ENCODE measurements at regions not wholly inside any gene's neighbourhood (a gene's known extent, or its start where the extent isn't known, plus 50 kb on each side); places are given as distances from the start of the nearest gene placed in this dataset.
"Not testable (repeated sequence)": the region's sequence is repeated elsewhere in the genome, so short reads cannot be mapped to it uniquely, and the experiment has no call there.

- Mint-ChIP-seq H3K27ac (no peak overlapping the region), H3K4me3 (no peak overlapping the region), H3K4me1 (ENCODE audit: low read depth) (peaks cover 14% of the 10 kb centered on the region), H3K9me3 (no peaks in the 10 kb centered on the region), H3K36me3 (ENCODE audit: low read depth) (no peaks in the 10 kb centered on the region), H3K27me3 (peaks cover 56% of the 10 kb centered on the region)
- no peak for DNase-seq
Observed at GRCh38 chr15:39409876-39410530, 170.9 kb upstream of the THBS1 start.

GRCh38 chr15:39411102-39411989, 169.5 kb upstream of the THBS1 start:
- H3K4me3 Mint-ChIP-seq: no peak overlapping the region
- H3K4me1 Mint-ChIP-seq (ENCODE audit: low read depth): peaks cover 14% of the 10 kb centered on the region
- H3K27me3 Mint-ChIP-seq: peaks cover 54% of the 10 kb centered on the region

GRCh38 chr15:39413558-39413957, 167.3 kb upstream of the THBS1 start:
- Mint-ChIP-seq H3K9me3 (peaks cover 3% of the 10 kb centered on the region), H3K4me1 (ENCODE audit: low read depth) (peaks cover 14% of the 10 kb centered on the region), H3K4me3 (no peak overlapping the region), H3K27me3 (peaks cover 54% of the 10 kb centered on the region), H3K36me3 (ENCODE audit: low read depth) (no peaks in the 10 kb centered on the region), H3K27ac (no peak overlapping the region)
- DNase-seq: no peak

More at GRCh38 chr15:39411102-39411989, 169.5 kb upstream of the THBS1 start:
- no peak overlapping the region for H3K27ac Mint-ChIP-seq
- DNase-seq: no peak
- H3K36me3 Mint-ChIP-seq (ENCODE audit: low read depth): no peaks in the 10 kb centered on the region
- no peaks in the 10 kb centered on the region for H3K9me3 Mint-ChIP-seq

DNA sequence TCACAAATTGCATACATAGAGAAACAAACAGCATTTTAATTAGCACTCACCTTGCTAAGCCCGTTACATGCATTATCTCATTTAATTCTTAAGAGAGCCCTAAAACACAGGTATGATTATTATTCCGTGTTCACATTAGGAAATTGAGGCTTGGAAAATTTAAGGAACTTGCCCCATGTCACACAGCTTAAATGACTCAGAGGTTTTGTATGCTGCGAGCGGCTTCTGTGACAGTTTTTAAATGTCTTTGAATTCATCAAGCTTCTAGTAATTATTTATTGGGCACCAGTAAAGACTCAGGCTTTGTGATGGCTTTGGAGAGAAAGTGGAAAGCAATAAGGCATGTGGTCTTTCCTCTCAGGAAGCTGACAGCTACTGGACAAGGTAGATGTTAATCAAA, 166.7 kb upstream of the THBS1 start:
- H3K27ac Mint-ChIP-seq: no peak overlapping the region
- peaks cover 14% of the 10 kb centered on the region for H3K4me1 Mint-ChIP-seq (ENCODE audit: low read depth)
- DNase-seq: no peak
- H3K27me3 Mint-ChIP-seq: peaks cover 60% of the 10 kb centered on the region
- H3K4me3 Mint-ChIP-seq: no peak overlapping the region
- no peaks in the 10 kb centered on the region for H3K36me3 Mint-ChIP-seq (ENCODE audit: low read depth)
- peaks cover 3% of the 10 kb centered on the region for H3K9me3 Mint-ChIP-seq

GRCh38 chr15:39415634-39416033, 165.2 kb upstream of the THBS1 start:
- Mint-ChIP-seq H3K36me3 (ENCODE audit: low read depth) (no peaks in the 10 kb centered on the region), H3K27ac (no peak overlapping the region), H3K27me3 (peaks cover 62% of the 10 kb centered on the region), H3K9me3 (peaks cover 3% of the 10 kb centered on the region), H3K4me3 (no peak overlapping the region), H3K4me1 (ENCODE audit: low read depth) (peaks cover 16% of the 10 kb centered on the region)
- no peak for DNase-seq

GRCh38 chr15:39416258-39416657, 164.6 kb upstream of the THBS1 start:
- peaks cover 3% of the 10 kb centered on the region for H3K9me3 Mint-ChIP-seq
- no peak overlapping the region for H3K27ac Mint-ChIP-seq
- peaks cover 57% of the 10 kb centered on the region for H3K27me3 Mint-ChIP-seq

GRCh38 chr15:39417366-39418134, 163.3 kb upstream of the THBS1 start:
- H3K27me3 Mint-ChIP-seq: peaks cover 57% of the 10 kb centered on the region
- no peak overlapping the region for H3K4me3 Mint-ChIP-seq
- peaks cover 2% of the 10 kb centered on the region for H3K4me1 Mint-ChIP-seq (ENCODE audit: low read depth)
- H3K9me3 Mint-ChIP-seq: peaks cover 3% of the 10 kb centered on the region
- no peaks in the 10 kb centered on the region for H3K36me3 Mint-ChIP-seq (ENCODE audit: low read depth)
- no peak overlapping the region for H3K27ac Mint-ChIP-seq
- DNase-seq: no peak

More at GRCh38 chr15:39416258-39416657, 164.6 kb upstream of the THBS1 start:
- no peak for DNase-seq
- H3K36me3 Mint-ChIP-seq (ENCODE audit: low read depth): no peaks in the 10 kb centered on the region
- no peak overlapping the region for H3K4me3 Mint-ChIP-seq
- H3K4me1 Mint-ChIP-seq (ENCODE audit: low read depth): peaks cover 13% of the 10 kb centered on the region

GRCh38 chr15:39419651-39420050, 161.2 kb upstream of the THBS1 start:
- DNase-seq: no peak
- Mint-ChIP-seq H3K4me1 (ENCODE audit: low read depth) (peaks cover 2% of the 10 kb centered on the region), H3K36me3 (ENCODE audit: low read depth) (no peaks in the 10 kb centered on the region), H3K4me3 (no peak overlapping the region), H3K27me3 (peaks cover 45% of the 10 kb centered on the region), H3K9me3 (peaks cover 3% of the 10 kb centered on the region), H3K27ac (no peak overlapping the region)

DNA sequence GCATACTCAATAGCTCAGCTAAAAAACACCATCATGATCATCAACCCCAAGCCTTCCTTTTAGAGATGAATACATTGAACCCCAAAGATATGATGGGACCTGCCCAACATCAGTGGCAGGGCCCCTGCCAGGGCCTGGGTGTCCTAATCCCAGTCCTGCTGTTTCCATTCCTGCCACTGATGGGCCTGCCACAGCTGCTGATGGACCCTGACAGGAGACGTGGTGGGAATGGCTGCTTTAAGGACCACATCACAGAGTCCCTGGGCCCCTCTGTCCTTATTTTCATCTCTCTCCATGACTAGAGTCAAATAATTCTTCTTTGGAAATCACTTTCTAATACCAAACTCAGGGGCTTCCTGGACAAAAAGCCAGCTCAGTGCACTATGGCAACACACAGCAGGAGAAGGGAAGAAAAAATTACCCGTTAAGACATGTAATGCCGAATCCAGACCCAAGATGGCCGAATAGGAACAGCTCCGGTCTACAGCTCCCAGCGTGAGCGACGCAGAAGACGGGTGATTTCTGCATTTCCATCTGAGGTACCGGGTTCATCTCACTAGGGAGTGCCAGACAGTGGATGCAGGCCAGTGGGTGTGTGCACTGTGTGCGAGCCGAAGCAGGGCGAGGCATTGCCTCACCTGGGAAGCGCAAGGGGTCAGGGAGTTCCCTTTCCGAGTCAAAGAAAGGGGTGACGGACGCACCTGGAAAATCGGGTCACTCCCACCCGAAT, 160.6 kb upstream of the THBS1 start:
- H3K36me3 Mint-ChIP-seq (ENCODE audit: low read depth); DNase-seq; H3K4me3 Mint-ChIP-seq; H3K9me3 Mint-ChIP-seq; H3K27ac Mint-ChIP-seq; H3K4me1 Mint-ChIP-seq (ENCODE audit: low read depth): not testable (repeated sequence)
- peaks cover 38% of the 10 kb centered on the region for H3K27me3 Mint-ChIP-seq

- not testable (repeated sequence) for H3K4me1 Mint-ChIP-seq (ENCODE audit: low read depth); H3K27ac Mint-ChIP-seq; H3K9me3 Mint-ChIP-seq; DNase-seq; H3K4me3 Mint-ChIP-seq; H3K36me3 Mint-ChIP-seq (ENCODE audit: low read depth)
- H3K27me3 Mint-ChIP-seq: peaks cover 35% of the 10 kb centered on the region
Observed at GRCh38 chr15:39420853-39421192, 160.1 kb upstream of the THBS1 start.

GRCh38 chr15:39426552-39427532, 154.0 kb upstream of the THBS1 start:
- Mint-ChIP-seq H3K27me3 (peaks cover 23% of the 10 kb centered on the region), H3K4me3 (peak overlapping the region; percentile 41), H3K9me3 (peaks cover 2% of the 10 kb centered on the region), H3K36me3 (ENCODE audit: low read depth) (no peaks in the 10 kb centered on the region), H3K4me1 (ENCODE audit: low read depth) (peaks cover 41% of the 10 kb centered on the region), H3K27ac (peak overlapping the region; percentile 16)
- peak; percentile 79 for DNase-seq

DNA sequence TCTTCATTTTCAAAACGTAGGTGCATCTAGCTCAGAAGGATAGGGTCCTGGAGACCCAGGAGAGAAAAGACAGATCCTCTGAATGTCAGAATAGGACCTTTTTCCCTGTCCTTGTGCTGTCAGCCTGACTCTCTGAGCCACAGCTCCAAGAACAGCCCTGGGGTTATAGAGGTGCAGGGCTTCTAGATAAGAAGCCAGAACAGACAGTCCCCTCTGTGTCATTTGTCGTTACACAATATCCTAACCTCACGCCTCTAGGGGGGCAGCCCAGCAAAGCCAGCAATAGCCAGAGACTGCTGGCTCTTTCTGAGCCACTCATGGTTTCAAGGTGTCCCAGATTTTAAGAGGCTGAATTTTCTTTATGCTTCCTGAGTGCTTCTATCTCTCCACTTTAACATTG, 153.2 kb upstream of the THBS1 start:
- peaks cover 31% of the 10 kb centered on the region for H3K27me3 Mint-ChIP-seq

DNA sequence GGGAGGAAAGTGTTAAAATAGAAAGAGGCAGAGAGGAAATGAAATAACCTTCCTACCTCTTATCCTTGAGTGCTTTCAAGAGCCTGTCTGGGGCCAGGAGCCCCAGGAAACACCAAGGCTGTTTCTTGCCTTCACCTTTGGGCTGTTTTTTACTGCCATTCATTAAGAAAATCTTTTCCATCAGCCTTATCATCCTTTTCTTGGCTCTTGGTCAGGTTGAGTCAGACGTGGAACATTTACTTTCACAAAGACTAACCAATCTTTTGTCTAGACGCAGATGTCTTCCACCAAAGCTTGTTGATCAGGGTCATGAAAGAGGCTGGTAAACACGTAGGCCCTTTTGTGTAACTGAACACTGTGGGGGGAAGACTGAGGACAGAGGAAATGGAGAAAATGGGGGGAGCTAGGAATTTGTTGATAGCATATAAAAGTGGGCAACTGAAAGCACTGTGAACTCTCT, 151.0 kb upstream of the THBS1 start:
- no peaks in the 10 kb centered on the region for H3K36me3 Mint-ChIP-seq (ENCODE audit: low read depth)
- peak overlapping the region; percentile 1 for H3K27ac Mint-ChIP-seq
- no peak for DNase-seq
- peaks cover 46% of the 10 kb centered on the region for H3K27me3 Mint-ChIP-seq
- peaks cover 2% of the 10 kb centered on the region for H3K9me3 Mint-ChIP-seq
- H3K4me1 Mint-ChIP-seq (ENCODE audit: low read depth): peaks cover 41% of the 10 kb centered on the region
- H3K4me3 Mint-ChIP-seq: no peak overlapping the region

More for the DNA sequence above, 153.2 kb upstream of the THBS1 start:
- Mint-ChIP-seq H3K27ac (peak overlapping the region; percentile 16), H3K4me1 (ENCODE audit: low read depth) (peaks cover 41% of the 10 kb centered on the region), H3K9me3 (peaks cover 2% of the 10 kb centered on the region), H3K36me3 (ENCODE audit: low read depth) (no peaks in the 10 kb centered on the region), H3K4me3 (no peak overlapping the region)
- no peak for DNase-seq
